ENCODE measurements at regions not wholly inside any gene's neighbourhood (a gene's known extent, or its start where the extent isn't known, plus 50 kb on each side); places are given as distances from the start of the nearest gene placed in this dataset.
"Not testable (repeated sequence)": the region's sequence is repeated elsewhere in the genome, so short reads cannot be mapped to it uniquely, and the experiment has no call there.

GRCh38 chrX:128425546-128425945 is 373.3 kb upstream of the ACTRT1 start:
- peaks cover 62 to 91% (median 85%) of the 10 kb centered on the region in 11 experiments for H3K27me3 ChIP-seq
- no peaks in the 10 kb centered on the region for H4K20me1 ChIP-seq
- H3K9me3 ChIP-seq (replicated peaks in 1 of 11), result no peaks in the 10 kb centered on the region
- H3K4me1 ChIP-seq, result no peaks in the 10 kb centered on the region
- H3K36me3 ChIP-seq, result no peaks in the 10 kb centered on the region
- no peak overlapping the region for H3K27ac ChIP-seq
- TF ChIP-seq Cebpa-rat (IDR thresholded peaks at IDR 0.05), result no peak
- H3K9ac ChIP-seq, result no peak overlapping the region
- no peak overlapping the region for H3K4me2 ChIP-seq
- H3K4me3 ChIP-seq, result no peak overlapping the region

- Histone ChIP-seq H3K9me3 (replicated peaks in 1 of 11) (peaks cover 0 to 7% (median 4%) of the 10 kb centered on the region in 11 experiments; a peak in 8 of 22 replicates), H3K4me3 (no peak overlapping the region), H3K4me2 (no peak overlapping the region), H3K4me1 (no peaks in the 10 kb centered on the region), H4K20me1 (no peaks in the 10 kb centered on the region; a peak in 2 of 22 replicates), H3K9ac (no peak overlapping the region), H3K36me3 (no peaks in the 10 kb centered on the region), H3K27ac (no peak overlapping the region), H3K27me3 (peaks cover 59 to 99% (median 77%) of the 10 kb centered on the region in 11 experiments)
- no peak for TF ChIP-seq Cebpa-rat (IDR thresholded peaks at IDR 0.05)
Observed at GRCh38 chrX:128408842-128409241, 356.6 kb upstream of the ACTRT1 start.

- Histone ChIP-seq H3K27ac (no peak overlapping the region), H4K20me1 (no peaks in the 10 kb centered on the region; a peak in 2 of 22 replicates)
Observed at GRCh38 chrX:128396601-128397000, 344.4 kb upstream of the ACTRT1 start.

GRCh38 chrX:128383846-128384245 is 331.6 kb upstream of the ACTRT1 start:
- H3K9me3 ChIP-seq (replicated peaks in 1 of 11); H3K27ac ChIP-seq; H3K4me3 ChIP-seq; H3K36me3 ChIP-seq; H4K20me1 ChIP-seq; H3K4me2 ChIP-seq; H3K4me1 ChIP-seq; H3K9ac ChIP-seq: not testable (repeated sequence)
- peaks cover 42 to 95% (median 84%) of the 10 kb centered on the region in 11 experiments; a peak in 21 of 22 replicates for H3K27me3 ChIP-seq

More at GRCh38 chrX:128396601-128397000, 344.4 kb upstream of the ACTRT1 start:
- no peaks in the 10 kb centered on the region for H3K4me1 ChIP-seq
- no peak overlapping the region for H3K9ac ChIP-seq
- H3K27me3 ChIP-seq, result peaks cover 50 to 81% (median 70%) of the 10 kb centered on the region in 11 experiments
- H3K4me2 ChIP-seq, result no peak overlapping the region
- no peaks in the 10 kb centered on the region for H3K36me3 ChIP-seq
- no peaks in the 10 kb centered on the region for H3K9me3 ChIP-seq (replicated peaks in 1 of 11)
- no peak for TF ChIP-seq Cebpa-rat (IDR thresholded peaks at IDR 0.05)
- H3K4me3 ChIP-seq, result no peak overlapping the region

DNA sequence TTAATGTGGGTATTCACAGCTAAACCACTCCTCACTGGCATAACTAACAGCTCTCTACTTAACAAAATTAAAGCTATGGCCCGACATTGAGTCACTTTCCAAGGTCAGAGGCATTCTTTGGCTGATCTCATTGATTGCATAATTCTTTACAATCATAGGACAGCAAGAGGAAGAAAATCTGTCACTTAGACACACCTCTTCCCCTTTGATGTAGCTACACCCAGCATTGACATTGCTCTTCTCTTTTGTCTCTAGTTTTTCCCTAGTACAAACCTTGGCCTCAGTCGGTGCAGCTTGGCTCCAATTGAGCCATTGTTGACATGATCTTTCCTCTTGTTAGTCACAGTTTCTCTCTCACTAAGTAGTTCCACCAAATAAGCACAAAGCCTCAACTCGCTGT is 313.3 kb upstream of the ACTRT1 start:
- H3K27me3 ChIP-seq, result peaks cover 40 to 96% (median 91%) of the 10 kb centered on the region in 11 experiments
- H4K20me1 ChIP-seq, result peaks cover 0 to 4% (median 0%) of the 10 kb centered on the region in 11 experiments; a peak in 2 of 22 replicates
- H3K9me3 ChIP-seq (replicated peaks in 1 of 11), result peaks cover 0 to 6% (median 0%) of the 10 kb centered on the region in 11 experiments; a peak in 1 of 22 replicates
- H3K4me2 ChIP-seq, result no peak overlapping the region
- H3K4me1 ChIP-seq, result no peaks in the 10 kb centered on the region
- no peak overlapping the region for H3K9ac ChIP-seq
- H3K27ac ChIP-seq, result no peak overlapping the region
- H3K36me3 ChIP-seq, result no peaks in the 10 kb centered on the region
- TF ChIP-seq Cebpa-rat (IDR thresholded peaks at IDR 0.05), result no peak
- H3K4me3 ChIP-seq, result no peak overlapping the region

- no peaks in the 10 kb centered on the region for H3K36me3 ChIP-seq
- no peak for TF ChIP-seq Cebpa-rat (IDR thresholded peaks at IDR 0.05)
- no peak overlapping the region for H3K4me3 ChIP-seq
- no peaks in the 10 kb centered on the region for H3K4me1 ChIP-seq
- peaks cover 59 to 99% (median 90%) of the 10 kb centered on the region in 11 experiments for H3K27me3 ChIP-seq
- H3K27ac ChIP-seq, result no peak overlapping the region
- no peak overlapping the region for H3K4me2 ChIP-seq
- H3K9me3 ChIP-seq (replicated peaks in 1 of 11), result no peaks in the 10 kb centered on the region
- H3K9ac ChIP-seq, result no peak overlapping the region
- no peaks in the 10 kb centered on the region for H4K20me1 ChIP-seq
Observed at GRCh38 chrX:128335671-128336070, 283.5 kb upstream of the ACTRT1 start.

DNA sequence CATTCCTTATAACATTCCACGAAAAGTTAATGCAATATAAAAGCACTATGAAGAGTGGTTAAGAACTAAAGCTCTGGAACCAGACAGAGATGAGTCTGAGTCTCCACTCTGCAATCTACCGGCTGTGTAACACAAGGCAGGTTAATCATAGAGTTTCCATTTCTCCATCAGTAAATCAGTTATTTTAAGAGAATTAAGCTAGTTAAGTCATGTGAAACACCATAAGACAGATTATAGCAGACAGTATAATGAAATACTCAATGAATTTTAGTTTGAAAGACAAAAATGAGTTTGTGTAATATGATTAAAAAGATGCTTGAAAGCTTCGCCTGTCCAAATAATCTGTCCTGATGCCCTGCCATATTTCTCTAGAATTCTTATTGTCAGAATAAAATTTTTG is 282.6 kb upstream of the ACTRT1 start:
- Histone ChIP-seq H3K27me3 (peaks cover 60 to 100% (median 94%) of the 10 kb centered on the region in 11 experiments), H3K9ac (no peak overlapping the region), H3K4me2 (no peak overlapping the region), H4K20me1 (no peaks in the 10 kb centered on the region), H3K4me3 (no peak overlapping the region), H3K9me3 (replicated peaks in 1 of 11) (no peaks in the 10 kb centered on the region), H3K36me3 (no peaks in the 10 kb centered on the region), H3K27ac (no peak overlapping the region), H3K4me1 (no peaks in the 10 kb centered on the region)
- no peak for TF ChIP-seq Cebpa-rat (IDR thresholded peaks at IDR 0.05)

DNA sequence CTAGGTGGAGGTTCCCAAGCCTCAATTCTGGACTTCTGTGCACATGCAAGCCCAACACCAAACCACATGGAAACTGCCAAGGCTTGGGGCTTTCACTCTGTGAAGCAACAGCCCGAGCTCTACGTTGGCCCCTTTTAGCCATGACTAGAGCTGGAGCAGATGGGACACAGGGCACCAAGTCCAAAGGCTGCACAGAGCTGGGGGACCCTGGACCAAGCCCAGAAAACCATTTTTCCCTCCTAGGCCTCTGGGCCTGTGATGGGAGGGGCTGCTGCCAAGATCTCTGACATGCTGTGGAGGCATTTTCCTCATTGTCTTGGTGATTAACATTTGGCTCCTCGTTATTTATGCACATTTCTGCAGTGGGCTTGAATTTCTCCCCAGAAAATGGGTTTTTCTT is 258.7 kb upstream of the ACTRT1 start:
- Histone ChIP-seq H4K20me1 (peaks cover 0 to 6% (median 0%) of the 10 kb centered on the region in 11 experiments; a peak in 1 of 22 replicates), H3K4me3 (no peak overlapping the region), H3K4me2 (no peak overlapping the region), H3K9me3 (replicated peaks in 1 of 11) (peaks cover 7 to 18% (median 9%) of the 10 kb centered on the region in 11 experiments; a peak in 20 of 22 replicates), H3K36me3 (no peaks in the 10 kb centered on the region), H3K9ac (no peak overlapping the region), H3K27ac (no peak overlapping the region), H3K27me3 (peaks cover 31 to 97% (median 78%) of the 10 kb centered on the region in 11 experiments; a peak in 21 of 22 replicates), H3K4me1 (no peaks in the 10 kb centered on the region)
- no peak for TF ChIP-seq Cebpa-rat (IDR thresholded peaks at IDR 0.05)

DNA sequence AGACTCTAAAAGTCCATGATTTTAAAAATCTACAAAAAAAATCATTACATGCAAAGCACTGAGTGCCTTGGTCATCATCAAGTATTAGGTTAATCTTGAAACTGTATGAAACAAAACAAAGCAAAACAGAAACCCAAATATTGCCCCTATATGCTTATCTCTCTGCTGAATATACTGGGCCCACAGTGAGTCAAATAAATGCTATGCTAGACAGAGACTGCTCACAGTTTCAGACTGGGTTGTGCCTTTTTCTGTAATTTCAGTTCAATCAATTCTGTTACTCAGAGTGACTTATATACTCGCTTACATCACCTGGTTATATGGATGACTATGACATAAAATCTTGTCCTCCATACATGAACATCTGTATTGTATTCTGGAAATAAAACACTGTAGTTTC is 257.1 kb upstream of the ACTRT1 start:
- no peak for TF ChIP-seq Cebpa-rat (IDR thresholded peaks at IDR 0.05)
- Histone ChIP-seq H3K36me3 (no peaks in the 10 kb centered on the region), H3K9ac (no peak overlapping the region), H3K27ac (no peak overlapping the region), H3K27me3 (peaks cover 31 to 96% (median 76%) of the 10 kb centered on the region in 11 experiments; a peak in 21 of 22 replicates), H3K4me1 (no peaks in the 10 kb centered on the region), H4K20me1 (peaks cover 0 to 6% (median 0%) of the 10 kb centered on the region in 11 experiments; a peak in 1 of 22 replicates), H3K9me3 (replicated peaks in 1 of 11) (peaks cover 7 to 18% (median 9%) of the 10 kb centered on the region in 11 experiments; a peak in 20 of 22 replicates), H3K4me2 (no peak overlapping the region), H3K4me3 (no peak overlapping the region)

GRCh38 chrX:128294198-128294597 is 242.0 kb upstream of the ACTRT1 start:
- TF ChIP-seq Cebpa-rat (IDR thresholded peaks at IDR 0.05), result no peak
- Histone ChIP-seq H3K4me3 (no peak overlapping the region), H3K4me1 (no peaks in the 10 kb centered on the region), H3K9me3 (replicated peaks in 1 of 11) (peaks cover 0 to 24% (median 12%) of the 10 kb centered on the region in 11 experiments; a peak in 17 of 22 replicates), H3K4me2 (no peak overlapping the region), H3K36me3 (no peaks in the 10 kb centered on the region), H3K9ac (no peak overlapping the region), H4K20me1 (no peaks in the 10 kb centered on the region), H3K27me3 (peaks cover 31 to 88% (median 79%) of the 10 kb centered on the region in 11 experiments), H3K27ac (no peak overlapping the region)

Data from BLaER1 treated with 17β-estradiol and CSF1 and Interleukin-3, amounts not matched to agents 10 nM and 100 nM (cell line).